GM13976 (cell line): ENCODE measurements at regions not wholly inside any gene's neighbourhood (a gene's known extent, or its start where the extent isn't known, plus 50 kb on each side); places are given as distances from the start of the nearest gene placed in this dataset.

Experiments
- DNase-seq: peaks from one replicate; pipeline ENCODE4 v3.0.0; 2012; ENCODE audit warnings: low spot score
- in situ Hi-C: fragments of 300-500 bp; cut with MboI; formaldehyde crosslinking; loops from one replicate; pipeline ENCODE4 v1.12.0; 2022; ENCODE audit warnings: low sequenced_read_pairs, mixed read lengths, inconsistent platforms; ENCODE audit not compliant: unreplicated experiment
- TF ChIP-seq, protein P1 (sequence below): IDR thresholded peaks from 2 replicates; pipeline ENCODE4 v1.5.1; 2012; ENCODE audit warnings: borderline replicate concordance, mild to moderate bottlenecking; ENCODE audit not compliant: insufficient read depth; ENCODE audit errors: extremely low read depth, missing control alignments, control extremely low read depth

DNA sequence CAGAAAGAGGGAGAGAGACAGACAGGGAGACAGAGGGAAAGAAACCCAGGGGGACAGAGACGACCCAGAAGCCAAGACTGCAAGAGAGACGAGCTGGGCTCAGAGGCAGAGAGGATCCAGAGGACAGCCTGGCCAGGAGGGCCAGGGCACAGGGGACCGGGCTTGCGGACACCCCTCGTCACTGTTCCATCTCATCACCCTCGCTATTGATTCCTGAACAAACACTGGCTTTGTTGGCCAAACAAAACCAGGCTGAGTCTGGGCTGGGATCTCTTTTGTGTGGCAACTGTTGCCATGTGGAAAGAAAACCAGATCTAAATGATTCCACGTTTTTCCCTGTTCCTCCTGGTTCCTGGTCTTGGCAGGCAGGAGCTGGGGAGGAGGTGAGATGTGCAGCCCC lies 339.4 kb downstream of the MN1 start:
- no peak for DNase-seq
- in situ Hi-C loops, result no loop called here

DNA sequence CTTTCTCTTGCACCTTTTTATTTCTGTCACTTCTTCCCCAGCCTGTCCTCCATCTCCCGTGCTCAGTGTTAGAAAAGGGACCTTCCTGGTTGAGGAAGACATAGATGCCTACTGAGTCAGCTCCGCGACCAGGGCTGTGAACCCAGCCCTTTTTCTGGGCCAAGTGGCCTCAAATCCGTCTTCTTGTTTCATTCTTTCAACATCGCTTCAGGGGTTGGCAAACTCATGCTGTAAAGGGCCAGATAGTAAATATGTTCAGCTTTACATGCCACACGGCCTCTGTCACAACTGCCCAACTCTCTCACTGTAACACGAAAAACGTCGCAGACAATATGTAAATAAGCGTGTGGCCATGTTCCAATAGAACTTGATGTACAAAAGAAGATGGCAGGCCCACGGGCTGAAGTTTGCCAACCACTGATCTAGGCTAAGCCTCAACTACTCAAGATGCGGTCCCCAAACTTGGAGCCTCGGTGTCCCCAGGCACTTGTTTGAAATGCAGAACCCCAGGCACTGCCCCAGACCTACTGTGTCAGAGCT lies 338.4 kb downstream of the MN1 start:
- in situ Hi-C loops, result no loop called here
- no peak for DNase-seq
- TF ChIP-seq, protein P1, sequence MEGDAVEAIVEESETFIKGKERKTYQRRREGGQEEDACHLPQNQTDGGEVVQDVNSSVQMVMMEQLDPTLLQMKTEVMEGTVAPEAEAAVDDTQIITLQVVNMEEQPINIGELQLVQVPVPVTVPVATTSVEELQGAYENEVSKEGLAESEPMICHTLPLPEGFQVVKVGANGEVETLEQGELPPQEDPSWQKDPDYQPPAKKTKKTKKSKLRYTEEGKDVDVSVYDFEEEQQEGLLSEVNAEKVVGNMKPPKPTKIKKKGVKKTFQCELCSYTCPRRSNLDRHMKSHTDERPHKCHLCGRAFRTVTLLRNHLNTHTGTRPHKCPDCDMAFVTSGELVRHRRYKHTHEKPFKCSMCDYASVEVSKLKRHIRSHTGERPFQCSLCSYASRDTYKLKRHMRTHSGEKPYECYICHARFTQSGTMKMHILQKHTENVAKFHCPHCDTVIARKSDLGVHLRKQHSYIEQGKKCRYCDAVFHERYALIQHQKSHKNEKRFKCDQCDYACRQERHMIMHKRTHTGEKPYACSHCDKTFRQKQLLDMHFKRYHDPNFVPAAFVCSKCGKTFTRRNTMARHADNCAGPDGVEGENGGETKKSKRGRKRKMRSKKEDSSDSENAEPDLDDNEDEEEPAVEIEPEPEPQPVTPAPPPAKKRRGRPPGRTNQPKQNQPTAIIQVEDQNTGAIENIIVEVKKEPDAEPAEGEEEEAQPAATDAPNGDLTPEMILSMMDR, result no peak

More for the DNA sequence above, 339.4 kb downstream of the MN1 start:
- TF ChIP-seq, protein P1, result no peak

DNA sequence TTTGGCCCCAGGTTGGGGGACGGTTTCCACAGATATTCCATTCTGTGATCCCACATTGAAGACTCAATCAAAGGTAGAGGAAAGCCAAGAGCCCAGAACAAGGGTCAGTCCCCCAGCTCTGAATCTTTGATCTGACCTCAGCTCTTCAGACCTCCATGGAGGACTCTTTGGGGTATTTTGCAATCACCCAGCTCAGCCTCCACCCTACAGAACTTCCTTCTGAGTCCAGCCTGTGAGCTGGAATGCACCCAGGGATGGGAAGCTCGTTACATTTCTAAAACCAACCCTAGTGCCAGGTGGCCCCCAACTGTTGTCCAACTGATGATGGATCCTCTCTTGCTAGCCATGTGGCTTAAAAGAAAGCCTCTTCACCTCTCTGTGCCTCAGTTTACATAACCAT lies 335.3 kb downstream of the MN1 start:
- DNase-seq, result no peak
- in situ Hi-C loops, result no loop called here
- TF ChIP-seq, protein P1, result no peak

DNA sequence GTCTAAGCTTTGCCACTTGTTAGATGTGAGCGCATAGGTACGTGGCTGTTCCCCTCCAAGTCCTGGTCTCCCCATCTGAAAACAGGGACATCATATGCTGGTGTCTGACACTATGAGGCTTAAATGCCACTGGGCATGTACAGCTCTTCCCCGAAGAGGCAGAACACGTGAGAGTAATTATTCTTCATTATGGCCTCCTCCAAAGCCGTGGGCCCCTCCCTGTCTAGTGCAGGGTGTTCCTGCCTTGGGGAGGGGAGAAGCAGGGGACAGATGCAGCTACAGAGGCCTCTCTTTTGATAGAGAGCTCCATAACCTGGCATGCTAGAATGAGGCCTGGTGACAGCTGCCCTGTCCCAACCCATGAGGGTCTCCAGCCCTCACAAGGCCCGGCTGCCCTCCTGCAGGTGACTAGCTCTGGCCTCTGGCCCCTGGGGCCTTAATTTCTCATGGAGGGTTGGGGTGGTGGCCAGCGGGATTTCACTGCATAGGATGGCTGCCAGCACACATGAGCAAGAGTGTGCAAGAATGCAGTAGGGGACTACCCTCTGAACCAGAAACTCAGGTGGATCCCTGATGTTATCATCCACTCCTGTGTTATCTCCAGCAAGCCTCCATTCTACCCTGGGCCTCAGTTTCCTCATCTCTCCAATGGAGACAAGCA lies 334.6 kb downstream of the MN1 start:
- DNase-seq, result no peak
- in situ Hi-C loops, result no loop called here

DNA sequence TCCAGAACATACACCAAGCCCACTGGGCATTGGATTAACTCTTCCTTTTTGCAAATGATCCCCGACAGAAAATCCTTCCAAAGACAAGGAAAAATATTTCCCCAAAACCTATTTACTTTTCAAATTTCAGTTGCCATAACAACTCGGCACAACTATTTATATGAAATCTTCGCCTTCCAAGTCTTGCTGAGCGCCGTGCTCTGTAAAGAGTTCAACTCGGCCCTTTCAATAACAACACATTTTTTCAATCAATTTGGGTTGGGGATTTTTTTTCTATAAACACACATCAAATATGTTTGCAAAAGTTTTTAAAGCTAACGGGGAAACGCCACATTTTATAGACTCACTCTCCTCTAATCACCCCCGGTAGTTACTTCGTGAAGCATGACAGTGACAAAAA lies 333.8 kb downstream of the MN1 start:
- no peak for DNase-seq
- TF ChIP-seq, protein P1, result no peak
- in situ Hi-C loops, result no loop called here

More for the DNA sequence above, 334.6 kb downstream of the MN1 start:
- TF ChIP-seq, protein P1, result no peak

DNA sequence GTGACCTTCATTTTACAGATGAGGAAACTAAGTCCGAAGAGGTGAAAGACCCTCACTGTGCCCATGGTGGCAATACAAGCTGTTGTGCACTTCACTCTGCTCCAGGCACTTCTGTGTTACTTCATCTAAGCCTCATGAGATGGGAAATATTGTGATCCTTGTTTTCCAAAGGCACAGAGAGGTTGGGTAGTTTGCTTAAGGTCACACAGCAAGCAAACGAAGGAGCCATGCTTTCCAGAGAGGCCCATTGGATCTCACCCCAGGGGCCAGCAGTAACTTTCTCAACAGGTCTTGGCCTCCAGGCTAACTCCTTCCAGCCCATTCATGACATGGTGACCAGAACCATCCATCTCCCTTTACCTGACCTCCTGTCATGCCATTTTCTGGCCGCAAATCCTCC lies 332.8 kb downstream of the MN1 start:
- DNase-seq, result no peak
- in situ Hi-C loops, result no loop called here
- TF ChIP-seq, protein P1, result no peak
